ENCODE measurements at regions not wholly inside any gene's neighbourhood (a gene's known extent, or its start where the extent isn't known, plus 50 kb on each side); places are given as distances from the start of the nearest gene placed in this dataset.

- ChIA-PET CTCF (no interaction called here), POLR2A (no interaction called here)
- H3K27ac ChIP-seq (ENCODE audit: low read depth, low read length) = no peak overlapping the region
- no peaks in the 10 kb centered on the region for H3K9me3 ChIP-seq (ENCODE audit: control insufficient read depth, insufficient read depth, low read length)
- H3K27me3 ChIP-seq (ENCODE audit: control insufficient read depth, insufficient read depth, low read length) = no peaks in the 10 kb centered on the region
- TF ChIP-seq, protein P1, sequence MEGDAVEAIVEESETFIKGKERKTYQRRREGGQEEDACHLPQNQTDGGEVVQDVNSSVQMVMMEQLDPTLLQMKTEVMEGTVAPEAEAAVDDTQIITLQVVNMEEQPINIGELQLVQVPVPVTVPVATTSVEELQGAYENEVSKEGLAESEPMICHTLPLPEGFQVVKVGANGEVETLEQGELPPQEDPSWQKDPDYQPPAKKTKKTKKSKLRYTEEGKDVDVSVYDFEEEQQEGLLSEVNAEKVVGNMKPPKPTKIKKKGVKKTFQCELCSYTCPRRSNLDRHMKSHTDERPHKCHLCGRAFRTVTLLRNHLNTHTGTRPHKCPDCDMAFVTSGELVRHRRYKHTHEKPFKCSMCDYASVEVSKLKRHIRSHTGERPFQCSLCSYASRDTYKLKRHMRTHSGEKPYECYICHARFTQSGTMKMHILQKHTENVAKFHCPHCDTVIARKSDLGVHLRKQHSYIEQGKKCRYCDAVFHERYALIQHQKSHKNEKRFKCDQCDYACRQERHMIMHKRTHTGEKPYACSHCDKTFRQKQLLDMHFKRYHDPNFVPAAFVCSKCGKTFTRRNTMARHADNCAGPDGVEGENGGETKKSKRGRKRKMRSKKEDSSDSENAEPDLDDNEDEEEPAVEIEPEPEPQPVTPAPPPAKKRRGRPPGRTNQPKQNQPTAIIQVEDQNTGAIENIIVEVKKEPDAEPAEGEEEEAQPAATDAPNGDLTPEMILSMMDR (IDR thresholded peaks at IDR 0.05; ENCODE audit: low read depth, low read length) = no peak
- H3K4me3 ChIP-seq (ENCODE audit: low read depth, low read length) = no peak overlapping the region
- no peak for DNase-seq (ENCODE audit: low read depth, low spot score)
These were observed 493.0 kb downstream of the TLL1 start for GRCh38 chr4:166366012-166366411.

DNA sequence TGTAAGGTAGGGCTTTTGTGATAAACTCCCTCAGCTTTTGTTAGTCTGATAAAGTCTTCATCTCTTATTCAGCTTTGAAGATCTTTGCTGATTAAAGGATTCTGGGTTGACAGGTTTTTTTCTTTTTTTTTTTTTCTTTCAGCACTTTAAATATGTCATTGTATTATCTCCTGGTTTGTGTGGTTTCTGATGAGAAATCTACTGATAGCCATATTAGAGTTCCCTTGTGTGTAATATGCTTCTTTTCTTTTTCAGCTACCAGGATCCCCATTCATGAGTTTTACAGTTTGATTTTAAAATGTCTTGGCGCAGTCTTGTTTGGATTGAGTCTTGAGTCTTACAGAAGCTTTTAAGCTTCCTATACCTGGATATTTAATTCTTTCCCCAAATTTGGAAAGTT is 504.5 kb downstream of the TLL1 start:
- TF ChIP-seq, protein P1 (IDR thresholded peaks at IDR 0.05; ENCODE audit: low read depth, low read length) = no peak
- ChIA-PET POLR2A (no interaction called here), CTCF (no interaction called here)
- H3K27me3 ChIP-seq (ENCODE audit: control insufficient read depth, insufficient read depth, low read length) = no peaks in the 10 kb centered on the region
- H3K9me3 ChIP-seq (ENCODE audit: control insufficient read depth, insufficient read depth, low read length) = peaks cover 20% of the 10 kb centered on the region
- no peak overlapping the region for H3K4me3 ChIP-seq (ENCODE audit: low read depth, low read length)
- DNase-seq (ENCODE audit: low read depth, low spot score) = no peak
- no peak overlapping the region for H3K27ac ChIP-seq (ENCODE audit: low read depth, low read length)

- H3K9me3 ChIP-seq (ENCODE audit: control insufficient read depth, insufficient read depth, low read length) = peaks cover 5% of the 10 kb centered on the region; the same call in 1 of the 2 replicates
- ChIA-PET CTCF (no interaction called here), POLR2A (no interaction called here)
- no peak for DNase-seq (ENCODE audit: low read depth, low spot score)
- TF ChIP-seq, protein P1 (IDR thresholded peaks at IDR 0.05; ENCODE audit: low read depth, low read length) = no peak
- H3K27ac ChIP-seq (ENCODE audit: low read depth, low read length) = no peak overlapping the region
- H3K27me3 ChIP-seq (ENCODE audit: control insufficient read depth, insufficient read depth, low read length) = no peaks in the 10 kb centered on the region
- no peak overlapping the region for H3K4me3 ChIP-seq (ENCODE audit: low read depth, low read length)
These were observed 513.7 kb downstream of the TLL1 start for GRCh38 chr4:166386491-166387360.

DNA sequence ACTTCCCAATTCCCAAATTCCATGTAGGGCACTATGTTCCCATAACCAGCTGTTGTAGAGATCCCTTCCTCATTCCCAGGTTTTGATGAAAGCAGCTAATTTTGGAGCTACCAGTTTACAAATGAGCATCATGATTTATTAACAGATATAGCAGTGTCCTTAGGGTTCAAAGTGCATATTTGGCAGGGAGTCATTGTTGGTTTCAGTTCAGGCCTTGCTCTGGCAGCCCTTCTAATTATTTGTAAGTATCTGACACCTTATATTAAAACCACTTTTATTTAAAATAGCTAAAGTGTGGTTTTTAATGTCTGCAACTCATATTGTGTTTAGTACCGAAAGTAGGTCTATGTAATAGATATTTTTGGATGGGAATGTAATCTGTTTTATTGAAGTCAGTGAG is 518.5 kb downstream of the TLL1 start:
- H3K4me3 ChIP-seq (ENCODE audit: low read depth, low read length) = no peak overlapping the region
- no peak for DNase-seq (ENCODE audit: low read depth, low spot score)
- ChIA-PET POLR2A (no interaction called here), CTCF (no interaction called here)
- TF ChIP-seq, protein P1 (IDR thresholded peaks at IDR 0.05; ENCODE audit: low read depth, low read length) = no peak
- no peaks in the 10 kb centered on the region for H3K27me3 ChIP-seq (ENCODE audit: control insufficient read depth, insufficient read depth, low read length)
- H3K27ac ChIP-seq (ENCODE audit: low read depth, low read length) = no peak overlapping the region
- H3K9me3 ChIP-seq (ENCODE audit: control insufficient read depth, insufficient read depth, low read length) = peaks cover 3% of the 10 kb centered on the region; the same call in 1 of the 2 replicates

- no peak for DNase-seq (ENCODE audit: low read depth, low spot score)
- ChIA-PET CTCF (no interaction called here), POLR2A (no interaction called here)
- TF ChIP-seq, protein P1 (IDR thresholded peaks at IDR 0.05; ENCODE audit: low read depth, low read length) = no peak
- Histone ChIP-seq H3K27me3 (ENCODE audit: control insufficient read depth, insufficient read depth, low read length) (no peaks in the 10 kb centered on the region), H3K9me3 (ENCODE audit: control insufficient read depth, insufficient read depth, low read length) (no peaks in the 10 kb centered on the region; the same call in 1 of the 2 replicates), H3K4me3 (ENCODE audit: low read depth, low read length) (no peak overlapping the region), H3K27ac (ENCODE audit: low read depth, low read length) (no peak overlapping the region)
These were observed 526.0 kb downstream of the TLL1 start for GRCh38 chr4:166399021-166399420.
